GM21529 (cell line): ENCODE measurements at regions not wholly inside any gene's neighbourhood (a gene's known extent, or its start where the extent isn't known, plus 50 kb on each side); places are given as distances from the start of the nearest gene placed in this dataset.

Experiments
- ATAC-seq: cut with Tn5 transposase; IDR thresholded peaks from one replicate; pipeline ENCODE4 v1.9.1; 2021; ENCODE audit not compliant: unreplicated experiment

DNA sequence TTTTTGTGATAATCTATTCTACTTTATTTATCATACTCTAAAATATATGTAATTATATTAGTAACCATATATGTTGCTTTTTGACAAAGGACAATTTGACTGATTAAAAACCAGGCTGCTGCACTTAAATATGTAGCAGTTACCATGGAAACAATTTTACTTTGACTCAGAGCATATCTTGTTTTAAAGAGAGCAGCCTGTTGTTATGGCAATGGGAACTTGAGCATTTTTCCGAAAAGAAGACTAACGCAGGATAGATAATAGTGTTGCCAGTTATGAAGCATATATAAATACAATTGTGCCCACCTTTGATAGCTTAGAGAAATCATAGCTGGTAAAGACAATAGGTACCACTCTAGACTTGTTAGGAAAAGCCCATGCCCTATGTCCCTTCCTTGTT lies 283.0 kb downstream of the GASK1B start:
- ATAC-seq = no peak

- ATAC-seq = no peak
Observed at GRCh38 chr4:157888281-157888680, 284.5 kb downstream of the GASK1B start.

GRCh38 chr4:157887316-157887715 lies 285.5 kb downstream of the GASK1B start:
- ATAC-seq = no peak

- no peak for ATAC-seq
Observed at GRCh38 chr4:157886645-157887044, 286.2 kb downstream of the GASK1B start.

- ATAC-seq = no peak
Observed at GRCh38 chr4:157885811-157886210, 287.0 kb downstream of the GASK1B start.

GRCh38 chr4:157882901-157883300 lies 289.9 kb downstream of the GASK1B start:
- ATAC-seq = no peak

- ATAC-seq = no peak
Observed at GRCh38 chr4:157880761-157881160, 292.1 kb downstream of the GASK1B start.

- no peak for ATAC-seq
Observed at GRCh38 chr4:157854819-157855218, 318.0 kb downstream of the GASK1B start.

DNA sequence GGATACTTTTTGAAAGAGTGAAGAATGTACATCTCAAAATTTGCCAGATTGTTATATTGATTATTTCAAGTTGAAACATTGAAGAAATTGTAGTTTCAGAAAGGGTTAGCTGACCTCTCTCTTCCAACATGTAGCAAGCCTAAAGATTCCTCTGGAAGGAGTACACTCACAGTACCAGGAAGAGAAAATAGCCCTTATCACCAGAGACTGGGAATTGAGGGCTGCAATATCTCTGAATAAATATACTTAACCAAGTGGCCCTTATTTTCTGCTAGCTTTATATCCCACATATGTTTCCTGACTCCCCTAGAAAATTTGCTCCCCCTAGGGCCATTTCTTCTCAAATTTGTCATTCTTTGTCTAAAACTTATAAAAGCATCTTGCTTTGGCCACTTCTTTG lies 332.2 kb downstream of the GASK1B start:
- ATAC-seq = no peak

DNA sequence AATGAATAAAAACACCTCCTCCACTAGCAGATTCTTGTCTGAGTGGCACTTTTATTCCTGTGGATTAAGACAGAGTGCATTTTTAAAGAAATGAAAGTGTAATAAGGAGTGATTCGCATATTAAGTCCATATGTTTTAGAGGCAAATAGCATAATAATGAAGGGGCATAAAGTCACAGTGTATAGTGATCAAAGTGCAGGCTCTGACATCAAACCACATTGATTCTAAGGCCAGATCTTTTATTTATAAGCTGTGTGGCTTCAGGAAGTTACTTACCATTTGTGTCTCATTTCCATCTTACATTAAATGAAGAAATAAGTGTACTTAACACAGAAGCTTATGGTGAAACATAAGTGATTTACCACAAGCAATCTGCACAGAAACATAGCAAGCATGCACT lies 332.8 kb downstream of the GASK1B start:
- no peak for ATAC-seq

DNA sequence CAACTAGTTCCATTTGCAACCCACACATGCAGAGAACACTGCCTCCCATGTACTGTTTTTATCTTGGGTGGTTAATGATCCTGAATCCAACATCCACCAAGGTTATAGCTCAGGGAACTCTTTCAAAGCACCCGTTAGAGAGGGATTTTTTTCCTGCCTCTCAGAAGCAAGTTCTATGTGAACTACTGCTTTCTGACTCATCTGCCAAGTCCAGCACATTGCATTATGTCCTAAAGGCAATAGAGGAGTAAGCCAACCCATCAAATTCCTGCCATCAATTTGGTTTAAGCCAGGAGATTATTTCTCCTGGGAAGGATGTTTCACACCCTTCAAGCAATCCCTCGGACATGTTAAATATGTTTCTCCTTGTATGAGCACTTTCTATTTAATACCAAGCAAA lies 334.5 kb downstream of the GASK1B start:
- ATAC-seq = no peak

GRCh38 chr4:157837071-157837703 lies 335.6 kb downstream of the GASK1B start:
- no peak for ATAC-seq

GRCh38 chr4:157832596-157832995 lies 340.2 kb downstream of the GASK1B start:
- ATAC-seq = no peak

- ATAC-seq = no peak
Observed at GRCh38 chr4:157824021-157824420, 348.8 kb downstream of the GASK1B start.

DNA sequence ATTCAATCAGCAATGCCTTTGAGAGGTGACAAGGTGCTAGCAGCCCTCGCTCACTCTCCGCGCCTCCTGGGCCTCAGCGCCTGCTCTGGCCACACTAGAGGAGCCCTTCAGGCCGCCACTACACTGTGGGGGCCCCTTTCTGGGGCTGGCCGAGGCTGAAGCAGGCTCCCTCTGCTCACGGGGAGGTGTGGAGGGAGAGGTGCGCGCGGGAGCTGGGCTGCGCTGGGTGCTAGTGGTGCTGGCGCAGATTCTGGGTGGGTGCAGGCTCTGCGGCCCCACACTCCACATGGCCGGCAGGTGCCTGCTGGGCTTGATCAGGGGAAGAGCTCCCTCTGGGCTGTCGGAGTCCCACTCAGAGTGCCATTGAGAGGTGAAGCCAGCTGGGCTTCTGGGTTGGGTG lies 351.0 kb downstream of the GASK1B start:
- ATAC-seq = no peak

DNA sequence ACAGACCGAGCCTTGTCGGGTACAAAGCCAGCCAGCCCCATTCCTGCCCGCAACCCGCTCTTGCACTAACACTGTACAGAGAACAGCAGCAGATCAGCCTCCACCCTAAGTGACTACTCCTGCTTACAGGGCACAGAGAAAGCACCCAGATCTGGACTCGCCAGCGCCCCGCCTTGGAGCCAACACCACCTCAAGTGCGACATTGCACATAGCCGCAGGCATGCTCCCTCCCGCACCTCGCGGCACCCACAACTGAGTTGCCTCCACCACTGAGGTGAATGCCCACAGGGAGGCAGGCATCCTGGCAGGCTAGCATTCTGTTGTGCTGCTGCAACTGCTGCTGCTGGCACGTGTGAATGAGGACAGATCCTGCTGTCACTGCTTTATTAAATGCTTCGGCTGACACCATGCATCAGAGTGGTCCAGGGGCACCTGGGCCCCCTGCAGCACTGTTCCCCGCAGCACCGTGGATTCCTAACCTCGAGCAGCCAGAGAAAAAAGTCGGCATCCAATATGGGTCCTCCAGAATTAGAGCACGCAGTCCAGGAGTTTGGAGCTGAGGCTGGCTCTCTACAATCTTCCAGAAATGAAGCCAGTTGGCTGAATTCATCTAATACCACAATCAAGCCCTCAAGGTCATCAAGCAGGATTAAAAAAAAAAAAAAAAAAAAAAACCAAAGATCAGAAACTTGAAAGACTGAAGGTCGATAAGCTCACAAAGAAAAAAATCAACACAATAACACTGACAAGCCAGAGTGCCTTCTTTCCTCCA lies 352.9 kb downstream of the GASK1B start:
- no peak for ATAC-seq

GRCh38 chr4:157818946-157819692 lies 353.7 kb downstream of the GASK1B start:
- ATAC-seq = no peak

DNA sequence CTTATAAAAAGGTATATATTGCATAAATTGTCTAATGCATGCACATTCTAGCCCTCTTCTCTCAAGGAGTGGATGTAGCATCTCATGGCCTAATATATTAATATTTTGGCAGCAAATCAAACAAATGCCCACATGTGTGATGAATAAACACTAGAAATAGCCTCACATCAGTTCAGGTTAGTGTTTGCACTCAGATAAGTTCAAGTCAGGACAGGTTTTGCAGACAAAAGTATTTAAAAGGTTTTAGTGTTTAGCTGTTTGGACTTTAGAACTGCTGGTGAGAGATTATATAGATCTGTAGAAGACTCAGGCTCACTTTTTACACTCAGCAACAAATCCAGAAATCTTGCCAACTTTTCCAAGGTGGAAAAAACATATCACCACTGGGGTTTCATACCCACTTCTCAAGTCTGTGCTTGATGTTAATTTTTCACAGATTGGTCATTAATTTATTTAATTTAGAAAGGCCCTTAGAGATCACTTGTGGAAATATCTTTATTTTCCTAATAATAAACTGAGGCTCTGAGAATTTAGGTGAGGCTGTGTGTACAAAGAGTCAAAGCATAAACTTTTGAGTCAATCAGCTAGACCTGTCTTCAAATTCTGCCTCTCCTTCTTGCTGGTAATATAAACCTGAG lies 362.6 kb downstream of the GASK1B start:
- ATAC-seq = no peak

GRCh38 chr4:157808796-157809383 lies 363.9 kb downstream of the GASK1B start:
- ATAC-seq = no peak

GRCh38 chr4:157806184-157806583 lies 366.6 kb downstream of the GASK1B start:
- no peak for ATAC-seq

DNA sequence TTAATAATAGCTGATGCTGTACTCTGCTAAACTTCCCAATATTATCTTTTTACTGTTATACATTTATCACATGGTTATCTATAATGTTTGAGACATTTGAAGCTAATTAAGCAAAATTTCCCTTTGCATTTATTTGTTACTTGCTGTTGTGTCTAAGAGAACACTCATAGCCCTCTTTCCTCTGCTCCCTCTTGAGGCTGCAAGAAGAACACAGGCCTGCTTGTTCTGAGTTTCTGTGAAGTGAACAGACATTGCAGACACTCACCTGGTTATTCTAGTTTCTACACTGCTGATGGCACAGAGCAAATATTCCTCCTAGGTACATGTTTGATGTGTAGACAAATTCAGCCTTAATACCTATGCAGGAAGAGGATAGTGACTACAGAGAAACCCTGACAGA lies 367.8 kb downstream of the GASK1B start:
- ATAC-seq = no peak
